RKO (cell line): ENCODE measurements at regions not wholly inside any gene's neighbourhood (a gene's known extent, or its start where the extent isn't known, plus 50 kb on each side); places are given as distances from the start of the nearest gene placed in this dataset.
"Not testable (repeated sequence)": the region's sequence is repeated elsewhere in the genome, so short reads cannot be mapped to it uniquely, and the experiment has no call there.

Experiments
- DNase-seq: peaks from one replicate; pipeline ENCODE4 v3.0.0-alpha.2; 2016; ENCODE audit warnings: low spot score

DNA sequence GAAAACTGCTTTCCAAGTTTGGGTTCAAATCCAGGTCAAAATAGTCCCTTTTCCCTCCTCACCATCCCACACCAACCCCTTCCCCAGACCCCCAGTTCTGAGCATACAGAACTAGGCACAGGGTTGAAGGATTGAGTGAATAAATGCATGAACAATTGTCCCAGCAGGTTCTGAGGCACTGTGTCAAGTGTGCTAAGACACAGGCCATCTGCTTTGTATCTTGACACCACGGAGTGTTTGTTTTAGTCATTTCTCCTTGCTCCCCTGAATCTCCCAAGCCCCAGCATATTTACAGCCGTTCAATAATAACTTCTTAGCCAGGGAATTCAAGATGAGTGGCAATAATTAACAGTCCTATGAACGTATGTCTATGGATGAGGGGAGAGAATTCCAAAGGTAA lies 102.8 kb upstream of the JARID2 start:
- no peak for DNase-seq

GRCh38 chr6:15143540-15143939 lies 102.3 kb upstream of the JARID2 start:
- no peak for DNase-seq

- DNase-seq = no peak
These were observed 100.0 kb upstream of the JARID2 start for GRCh38 chr6:15145821-15146220.

GRCh38 chr6:15147827-15148226 lies 98.0 kb upstream of the JARID2 start:
- DNase-seq = no peak

- no peak for DNase-seq
These were observed 97.4 kb upstream of the JARID2 start for GRCh38 chr6:15148356-15148946.

- DNase-seq = no peak
These were observed 95.7 kb upstream of the JARID2 start for GRCh38 chr6:15150207-15150606.

DNA sequence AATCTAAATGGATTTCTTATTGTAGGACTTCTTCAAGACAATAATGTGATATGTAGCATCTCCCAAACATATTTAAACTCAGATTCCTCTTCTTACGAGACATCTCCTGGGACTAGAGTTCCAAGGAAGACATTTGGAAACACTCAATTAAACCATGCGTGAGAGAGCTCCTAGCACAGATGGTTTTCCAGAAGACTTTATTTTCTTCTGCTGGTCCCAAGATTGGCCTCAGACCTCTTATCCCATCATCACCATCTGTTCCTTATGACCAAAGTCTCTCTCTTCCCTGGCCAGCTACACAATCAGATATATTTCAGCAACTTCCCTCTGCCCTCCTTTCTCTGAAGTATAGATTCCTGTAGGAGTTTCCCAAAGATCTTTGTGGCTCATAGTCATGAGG lies 93.2 kb upstream of the JARID2 start:
- DNase-seq = no peak

DNA sequence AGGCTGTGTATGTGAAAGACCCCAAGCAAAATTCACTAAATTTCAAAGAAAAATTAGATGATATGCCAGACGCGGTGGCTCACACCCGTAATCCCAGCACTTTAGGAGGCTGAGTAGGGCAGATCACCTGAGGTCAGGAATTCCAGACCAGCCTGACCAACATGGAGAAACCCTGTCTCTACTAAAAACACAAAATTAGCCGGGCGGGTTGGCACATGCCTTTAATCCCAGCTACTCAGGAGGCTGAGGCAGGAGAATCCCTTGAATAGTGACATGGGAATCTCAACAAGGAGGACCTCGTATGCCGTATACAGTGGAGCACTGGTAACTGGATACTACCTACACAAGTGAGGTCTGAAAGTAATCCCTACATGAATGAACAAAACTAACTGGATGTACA lies 92.7 kb upstream of the JARID2 start:
- no peak for DNase-seq

GRCh38 chr6:15157479-15157878 lies 88.4 kb upstream of the JARID2 start:
- DNase-seq = no peak

GRCh38 chr6:15158821-15159619 lies 86.8 kb upstream of the JARID2 start:
- DNase-seq = no peak

DNA sequence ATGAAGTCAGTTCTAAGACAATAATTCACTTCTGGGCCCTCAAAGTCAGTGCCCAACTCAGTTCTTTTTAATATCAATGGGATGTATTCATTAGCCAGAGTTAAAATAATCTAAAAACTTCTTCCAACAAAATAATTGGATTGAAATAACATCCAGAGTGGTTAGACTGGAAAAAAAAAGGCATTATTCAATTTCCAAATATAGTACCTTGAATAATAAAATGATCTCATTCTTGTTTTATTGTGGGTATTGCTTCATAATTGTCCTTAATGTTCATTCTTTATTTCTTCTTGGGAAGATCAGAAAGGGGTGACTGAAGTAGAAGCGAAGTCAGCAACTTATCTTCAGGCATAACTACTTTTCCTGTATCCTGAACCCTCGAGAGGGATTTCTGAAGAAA lies 85.1 kb upstream of the JARID2 start:
- no peak for DNase-seq

GRCh38 chr6:15164855-15165254 lies 81.0 kb upstream of the JARID2 start:
- DNase-seq = not testable (repeated sequence)

DNA sequence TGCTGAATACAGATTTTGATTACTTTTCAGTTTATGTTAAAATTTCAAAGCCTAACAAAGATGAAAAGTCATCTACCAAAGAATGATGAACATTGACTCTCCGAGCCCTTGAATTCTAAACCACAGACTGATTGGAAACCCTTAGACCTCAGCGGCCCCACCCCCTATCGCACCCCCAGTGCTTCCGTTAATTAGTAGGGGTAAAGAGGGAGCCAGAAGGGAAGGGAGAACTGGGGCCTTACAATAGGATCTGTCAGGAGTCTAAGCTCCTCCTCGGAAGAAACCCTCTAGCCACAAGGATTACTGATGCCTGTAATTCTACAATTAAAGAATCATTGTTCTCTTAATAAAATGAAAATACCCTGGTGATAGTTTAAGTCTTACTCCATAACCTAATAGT lies 79.7 kb upstream of the JARID2 start:
- no peak for DNase-seq

- DNase-seq = no peak
These were observed 75.7 kb upstream of the JARID2 start for GRCh38 chr6:15170126-15170525.

GRCh38 chr6:15171026-15171425 lies 74.8 kb upstream of the JARID2 start:
- DNase-seq = no peak

DNA sequence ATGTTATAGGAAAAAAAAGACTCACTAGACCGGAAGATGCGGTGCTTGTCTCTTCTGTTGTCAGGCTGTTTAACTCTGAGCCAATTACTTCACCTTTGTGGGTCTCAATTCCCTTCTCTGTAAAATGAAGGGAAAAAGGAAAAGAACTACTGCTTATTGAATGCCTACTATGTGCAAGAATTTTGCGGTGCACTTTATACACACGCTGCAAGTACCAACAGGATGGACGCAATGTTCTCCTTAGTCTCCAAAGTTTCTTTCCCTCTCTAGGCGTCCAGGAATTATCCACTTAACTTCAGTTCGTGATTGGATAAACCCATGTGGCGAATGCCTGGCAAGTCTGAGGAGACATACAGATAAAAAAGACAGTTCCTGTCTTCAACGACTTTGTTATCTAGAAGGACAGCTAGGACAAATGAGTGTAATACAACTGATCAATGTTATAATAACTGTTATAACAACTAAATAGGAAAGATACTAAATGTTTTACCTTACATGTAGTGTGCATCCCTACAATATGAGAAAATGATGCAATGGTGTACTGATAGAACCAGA lies 69.0 kb upstream of the JARID2 start:
- no peak for DNase-seq

DNA sequence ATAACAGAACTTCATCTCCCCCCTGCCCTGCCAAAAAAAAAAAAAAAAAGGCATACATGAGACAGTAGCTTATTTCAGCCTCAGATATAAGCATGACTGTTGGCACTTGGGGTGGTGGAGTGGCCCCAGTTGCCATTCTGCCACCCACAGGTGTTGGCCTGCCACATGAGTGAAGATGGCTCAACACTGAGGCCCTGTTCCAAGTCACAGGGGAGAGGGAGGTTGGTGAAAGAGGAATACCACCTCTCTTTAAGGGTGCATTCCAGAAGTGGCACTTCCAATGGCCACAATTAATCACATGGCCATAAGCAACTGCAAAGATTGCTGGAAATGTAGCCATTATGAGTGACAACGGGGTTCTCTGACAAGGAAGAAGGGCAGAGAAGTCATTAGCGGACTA lies 61.9 kb upstream of the JARID2 start:
- DNase-seq = no peak

DNA sequence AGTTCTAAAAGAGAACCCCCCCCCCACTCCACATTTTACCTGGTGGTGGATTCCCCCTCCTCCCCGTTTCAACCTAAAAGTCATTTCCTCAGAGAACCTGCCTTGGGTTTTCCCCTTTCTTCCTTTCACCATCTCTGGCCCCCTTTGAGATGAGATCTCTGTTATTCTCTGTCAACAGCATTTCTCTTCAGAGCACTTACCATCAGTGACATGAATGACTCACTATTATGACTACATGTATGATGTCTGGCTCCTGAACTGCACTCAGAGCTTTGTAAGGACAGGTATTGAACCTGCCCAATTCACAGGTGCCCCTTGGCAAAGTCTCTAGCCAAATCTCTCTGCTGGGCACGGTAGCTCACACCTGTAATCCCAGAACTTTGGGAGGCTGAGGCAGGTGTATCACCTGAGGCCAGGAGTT lies 61.4 kb upstream of the JARID2 start:
- DNase-seq = no peak

DNA sequence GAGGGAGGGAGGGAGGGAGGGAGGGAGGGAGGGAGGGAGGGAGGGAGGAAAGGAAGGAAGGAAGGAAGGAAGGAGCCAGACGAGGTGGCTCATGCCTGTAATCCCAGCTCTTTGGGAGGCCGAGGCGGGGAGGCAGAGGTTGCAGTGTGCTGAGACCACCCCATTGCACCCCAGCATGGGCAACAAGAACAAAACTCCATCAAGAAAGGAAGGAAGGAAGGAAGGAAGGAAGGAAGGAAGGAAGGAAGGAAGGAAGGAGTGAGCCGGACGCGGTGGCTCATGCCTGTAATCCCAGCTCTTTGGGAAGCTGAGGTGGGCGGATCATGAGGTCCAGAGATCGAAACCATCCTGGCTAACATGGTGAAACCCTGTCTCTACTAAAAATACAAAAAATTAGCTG lies 60.8 kb upstream of the JARID2 start:
- not testable (repeated sequence) for DNase-seq

DNA sequence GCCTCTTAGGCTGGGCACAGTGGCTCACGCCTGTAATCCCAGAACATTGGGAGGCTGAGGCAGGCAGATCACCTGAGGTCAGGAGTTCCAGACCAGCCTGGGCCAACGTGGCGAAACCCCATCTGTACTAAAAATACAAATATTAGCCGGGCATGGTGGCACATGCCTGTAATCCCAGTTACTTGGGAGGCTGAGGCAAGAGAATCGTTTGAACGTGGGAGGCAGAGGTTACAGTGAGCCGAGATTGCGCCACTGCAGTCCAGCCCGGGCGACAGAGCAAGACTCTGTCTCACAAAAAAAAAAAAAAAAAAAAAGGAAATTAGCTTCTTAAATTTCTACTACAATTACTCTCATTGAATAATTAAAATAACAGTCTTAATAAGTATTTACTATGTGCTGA lies 52.4 kb upstream of the JARID2 start:
- not testable (repeated sequence) for DNase-seq

DNA sequence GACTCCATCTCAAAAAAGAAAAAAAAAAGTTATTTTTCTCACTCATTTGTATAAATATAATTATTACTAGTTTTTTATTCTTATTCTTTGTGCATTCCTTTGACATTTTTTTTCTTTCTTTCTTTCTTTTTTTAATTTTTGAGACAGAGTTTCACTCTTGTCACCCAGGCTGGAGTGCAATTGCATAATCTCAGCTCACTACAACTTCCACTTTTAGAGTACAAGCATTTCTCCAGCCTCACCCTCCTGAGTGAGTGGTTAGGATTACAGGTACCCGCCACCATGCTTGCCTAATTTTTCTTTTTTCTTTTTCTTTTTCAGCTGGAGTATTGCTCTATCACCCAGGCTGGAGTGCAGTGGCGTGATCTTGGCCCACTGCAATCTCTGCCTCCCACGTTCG lies 51.4 kb upstream of the JARID2 start:
- DNase-seq = no peak
